ACC112 (cell line): ENCODE measurements at regions not wholly inside any gene's neighbourhood (a gene's known extent, or its start where the extent isn't known, plus 50 kb on each side); places are given as distances from the start of the nearest gene placed in this dataset.

Source experiments
- H2AFZ ChIP-seq: fragments of 200-600 bp; sonication (generic); one replicate; pipeline ENCODE4 v1.6.0; 2017; ENCODE audit warnings: antibody characterized with exemption, low read length; ENCODE audit not compliant: unreplicated experiment
- H3K27ac ChIP-seq: fragments of 200-600 bp; sonication (generic); 2 replicates; pipeline ENCODE4 v1.5.1; 2014; ENCODE audit warnings: low read depth, mild to moderate bottlenecking, antibody characterized with exemption, low read length, moderate library complexity
- H3K27me3 ChIP-seq: fragments of 200-600 bp; sonication (generic); 2 replicates; pipeline ENCODE4 v1.6.1; 2014; ENCODE audit warnings: mild to moderate bottlenecking, antibody characterized with exemption, low read length, moderate library complexity, mixed read lengths; ENCODE audit not compliant: insufficient read depth
- H3K36me3 ChIP-seq: fragments of 200-600 bp; sonication (generic); 2 replicates; pipeline ENCODE4 v1.6.1; 2016; ENCODE audit warnings: mild to moderate bottlenecking, antibody characterized with exemption, low read length, moderate library complexity, mixed read lengths; ENCODE audit not compliant: insufficient read depth
- H3K4me1 ChIP-seq: fragments of 200-600 bp; sonication (generic); one replicate; pipeline ENCODE4 v1.6.1; 2016; ENCODE audit warnings: low read length, mixed read lengths; ENCODE audit not compliant: insufficient read depth, unreplicated experiment, control insufficient read depth
- H3K4me3 ChIP-seq: fragments of 200-600 bp; sonication (generic); 2 replicates; pipeline ENCODE4 v1.5.1; 2014; ENCODE audit warnings: mild to moderate bottlenecking, low read depth, low read length
- H3K79me2 ChIP-seq: fragments of 200-600 bp; sonication (generic); one replicate; pipeline ENCODE4 v1.6.0; 2016; ENCODE audit warnings: low read length; ENCODE audit not compliant: control insufficient read depth, unreplicated experiment, insufficient read depth

- Histone ChIP-seq H3K27me3 (no peaks in the 10 kb centered on the region), H3K27ac (no peak overlapping the region), H3K4me1 (no peaks in the 10 kb centered on the region), H3K79me2 (no peaks in the 10 kb centered on the region), H3K36me3 (no peaks in the 10 kb centered on the region), H2AFZ (no peak overlapping the region), H3K4me3 (no peak overlapping the region)
Measured at GRCh38 chr1:94596260-94596659, 54.7 kb upstream of the F3 start.

- Histone ChIP-seq H3K79me2 (no peaks in the 10 kb centered on the region), H3K27me3 (no peaks in the 10 kb centered on the region), H3K36me3 (no peaks in the 10 kb centered on the region), H3K27ac (no peak overlapping the region), H2AFZ (no peak overlapping the region), H3K4me1 (peaks cover 3% of the 10 kb centered on the region), H3K4me3 (no peak overlapping the region)
Measured at GRCh38 chr1:94595658-94596057, 54.1 kb upstream of the F3 start.

GRCh38 chr1:94593611-94594010 is 52.1 kb upstream of the F3 start:
- H2AFZ ChIP-seq, result no peak overlapping the region
- H3K27me3 ChIP-seq, result no peaks in the 10 kb centered on the region
- H3K36me3 ChIP-seq, result no peaks in the 10 kb centered on the region
- H3K4me1 ChIP-seq, result peaks cover 8% of the 10 kb centered on the region
- H3K27ac ChIP-seq, result no peak overlapping the region
- no peak overlapping the region for H3K4me3 ChIP-seq
- H3K79me2 ChIP-seq, result no peaks in the 10 kb centered on the region

GRCh38 chr1:94592571-94592920 is 51.0 kb upstream of the F3 start:
- Histone ChIP-seq H3K27ac (no peak overlapping the region), H3K4me1 (peaks cover 8% of the 10 kb centered on the region), H3K4me3 (no peak overlapping the region), H3K36me3 (no peaks in the 10 kb centered on the region), H3K27me3 (no peaks in the 10 kb centered on the region), H2AFZ (no peak overlapping the region), H3K79me2 (no peaks in the 10 kb centered on the region)

- Histone ChIP-seq H3K79me2 (no peaks in the 10 kb centered on the region), H3K36me3 (no peaks in the 10 kb centered on the region), H2AFZ (no peak overlapping the region)
Measured at GRCh38 chr1:94591823-94592570, 50.4 kb upstream of the F3 start.

More at GRCh38 chr1:94591823-94592570, 50.4 kb upstream of the F3 start:
- peaks cover 8% of the 10 kb centered on the region for H3K4me1 ChIP-seq
- no peak overlapping the region for H3K4me3 ChIP-seq
- H3K27ac ChIP-seq, result no peak overlapping the region
- no peaks in the 10 kb centered on the region for H3K27me3 ChIP-seq
